DND-41 (cell line): ENCODE measurements at regions not wholly inside any gene's neighbourhood (a gene's known extent, or its start where the extent isn't known, plus 50 kb on each side); places are given as distances from the start of the nearest gene placed in this dataset.

Experiments
- ATAC-seq: fragments of 200-7000 bp; cut with Tn5 transposase; 3 replicates; pipeline ENCODE4 v1.9.1; 2021; ENCODE audit warnings: low read depth; ENCODE audit not compliant: insufficient read depth
- DNase-seq: peaks from one replicate; pipeline ENCODE4 v3.0.0-alpha.2; 2020
- H2AFZ ChIP-seq: 2 replicates; pipeline ENCODE4 v1.6.0; 2012; ENCODE audit warnings: low read depth, low read length
- H3K27ac ChIP-seq: 2 replicates; pipeline ENCODE4 v1.5.1; 2012; ENCODE audit warnings: low read length, inconsistent platforms
- H3K27me3 ChIP-seq: fragments of 200-600 bp; sonication (generic); 2 replicates; pipeline ENCODE4 v1.6.0; 2012; ENCODE audit warnings: low read length, mild to moderate bottlenecking, inconsistent platforms; ENCODE audit not compliant: insufficient read depth, poor library complexity
- H3K36me3 ChIP-seq: 2 replicates; pipeline ENCODE4 v1.5.1; 2012; ENCODE audit warnings: low read length, inconsistent platforms; ENCODE audit not compliant: insufficient read depth
- H3K4me1 ChIP-seq: 2 replicates; pipeline ENCODE4 v1.5.1; 2012; ENCODE audit warnings: mild to moderate bottlenecking, low read length; ENCODE audit not compliant: insufficient read depth
- H3K4me2 ChIP-seq: 2 replicates; pipeline ENCODE4 v1.6.0; 2012; ENCODE audit warnings: mild to moderate bottlenecking, moderate library complexity, low read length, inconsistent platforms; ENCODE audit not compliant: insufficient read depth
- H3K4me3 ChIP-seq, 2 experiments: fragments of 200-600 bp in 1 of 2; shearing (Covaris generic) in 1 of 2; 2 replicates each; pipeline ENCODE4 v1.5.1; 2012 to 2016; ENCODE audit warnings: inconsistent platforms in 2 of 2, low read length in 2 of 2, mild to moderate bottlenecking in 2 of 2, low read depth in 1 of 2, moderate library complexity in 1 of 2
- H3K79me2 ChIP-seq: 2 replicates; pipeline ENCODE4 v1.6.0; 2012; ENCODE audit warnings: low read length, inconsistent platforms; ENCODE audit not compliant: insufficient read depth
- H3K9ac ChIP-seq: 2 replicates; pipeline ENCODE4 v1.6.0; 2012; ENCODE audit warnings: low read depth, mild to moderate bottlenecking, inconsistent platforms, low read length, moderate library complexity
- H3K9me3 ChIP-seq: 2 replicates; pipeline ENCODE4 v1.5.1; 2012; ENCODE audit warnings: low read length, moderate library complexity, mild to moderate bottlenecking, inconsistent platforms; ENCODE audit not compliant: insufficient read depth, severe bottlenecking
- H4K20me1 ChIP-seq: 2 replicates; pipeline ENCODE4 v1.6.0; 2012; ENCODE audit warnings: low read length; ENCODE audit not compliant: insufficient read depth
- EZH2 ChIP-seq: IDR thresholded peaks from 3 replicates; pipeline ENCODE4 v1.6.1; 2012; ENCODE audit warnings: borderline replicate concordance, low read depth, mild to moderate bottlenecking, moderate library complexity, low read length, inconsistent platforms; ENCODE audit not compliant: severe bottlenecking
- TF ChIP-seq, protein P1 (sequence below): IDR thresholded peaks from 2 replicates; pipeline ENCODE4 v1.5.1; 2012; ENCODE audit warnings: borderline replicate concordance, low read length, moderate library complexity, mild to moderate bottlenecking; ENCODE audit not compliant: poor library complexity, severe bottlenecking; ENCODE audit errors: extremely low read depth

DNA sequence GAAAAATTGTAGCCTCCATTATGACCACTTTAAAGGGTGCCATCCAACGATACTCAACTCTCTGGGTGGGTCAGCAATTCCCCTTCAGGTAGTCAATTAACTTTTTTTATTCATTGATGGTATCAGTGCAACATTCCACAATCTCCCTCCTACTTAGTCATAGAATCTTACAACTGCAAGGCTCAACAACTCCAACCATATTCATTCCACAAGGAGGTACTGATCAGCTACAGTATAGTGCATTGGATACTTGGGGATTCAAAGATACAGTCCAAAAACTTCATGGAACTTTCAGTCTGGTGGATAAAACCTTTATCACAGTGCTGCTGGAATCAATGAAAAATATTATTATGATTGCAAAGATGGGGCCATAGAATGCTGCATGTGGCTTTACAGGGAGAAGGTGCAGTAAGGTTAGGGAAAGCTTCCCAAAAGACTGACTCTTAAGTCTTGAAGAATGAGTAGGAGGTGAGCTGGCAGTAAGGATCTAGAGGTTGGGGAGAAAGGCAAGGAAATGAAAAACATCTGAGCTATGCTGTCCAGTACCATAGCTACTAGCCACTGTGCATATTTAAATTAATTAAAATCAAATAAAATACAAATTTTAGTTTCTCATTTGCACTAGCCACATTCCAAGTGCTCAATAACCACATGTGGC is 314.7 kb upstream of the PRDM1 start:
- Histone ChIP-seq H3K27ac (no peak overlapping the region), H3K4me2 (no peak overlapping the region), H3K4me1 (peaks cover 7% of the 10 kb centered on the region), H3K36me3 (no peaks in the 10 kb centered on the region), H3K9ac (no peak overlapping the region), H3K79me2 (no peaks in the 10 kb centered on the region), H3K27me3 (no peaks in the 10 kb centered on the region), H4K20me1 (no peaks in the 10 kb centered on the region), H3K4me3 (no peak overlapping the region), H2AFZ (no peak overlapping the region), H3K9me3 (peaks cover 17% of the 10 kb centered on the region)
- TF ChIP-seq EZH2: no peak
- TF ChIP-seq, protein P1, sequence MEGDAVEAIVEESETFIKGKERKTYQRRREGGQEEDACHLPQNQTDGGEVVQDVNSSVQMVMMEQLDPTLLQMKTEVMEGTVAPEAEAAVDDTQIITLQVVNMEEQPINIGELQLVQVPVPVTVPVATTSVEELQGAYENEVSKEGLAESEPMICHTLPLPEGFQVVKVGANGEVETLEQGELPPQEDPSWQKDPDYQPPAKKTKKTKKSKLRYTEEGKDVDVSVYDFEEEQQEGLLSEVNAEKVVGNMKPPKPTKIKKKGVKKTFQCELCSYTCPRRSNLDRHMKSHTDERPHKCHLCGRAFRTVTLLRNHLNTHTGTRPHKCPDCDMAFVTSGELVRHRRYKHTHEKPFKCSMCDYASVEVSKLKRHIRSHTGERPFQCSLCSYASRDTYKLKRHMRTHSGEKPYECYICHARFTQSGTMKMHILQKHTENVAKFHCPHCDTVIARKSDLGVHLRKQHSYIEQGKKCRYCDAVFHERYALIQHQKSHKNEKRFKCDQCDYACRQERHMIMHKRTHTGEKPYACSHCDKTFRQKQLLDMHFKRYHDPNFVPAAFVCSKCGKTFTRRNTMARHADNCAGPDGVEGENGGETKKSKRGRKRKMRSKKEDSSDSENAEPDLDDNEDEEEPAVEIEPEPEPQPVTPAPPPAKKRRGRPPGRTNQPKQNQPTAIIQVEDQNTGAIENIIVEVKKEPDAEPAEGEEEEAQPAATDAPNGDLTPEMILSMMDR: no peak
- no peak for DNase-seq
- no peak for ATAC-seq

DNA sequence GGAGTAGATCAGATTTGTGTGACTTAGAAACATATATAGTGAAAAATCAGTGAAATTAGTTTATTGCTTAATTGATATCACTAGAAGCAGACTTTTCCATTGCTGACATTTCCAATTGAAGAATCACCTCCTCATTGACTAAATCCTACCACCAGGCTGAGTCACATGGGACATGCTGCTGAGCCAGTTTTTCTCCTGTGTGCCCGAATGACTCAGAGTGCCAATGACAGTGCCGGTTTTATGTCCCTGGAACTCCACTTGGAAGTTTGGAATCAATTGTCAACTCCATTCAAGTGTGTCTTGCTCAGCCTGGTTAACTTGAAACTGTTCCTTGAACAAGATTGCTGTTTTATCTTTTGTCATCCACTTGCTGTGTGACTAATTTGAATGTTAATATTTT is 316.1 kb upstream of the PRDM1 start:
- H2AFZ ChIP-seq: no peak overlapping the region
- peaks cover 6% of the 10 kb centered on the region for H3K9me3 ChIP-seq
- no peak overlapping the region for H3K4me2 ChIP-seq
- ATAC-seq: no peak
- H4K20me1 ChIP-seq: no peaks in the 10 kb centered on the region
- H3K4me1 ChIP-seq: peaks cover 7% of the 10 kb centered on the region
- H3K36me3 ChIP-seq: no peaks in the 10 kb centered on the region
- H3K27ac ChIP-seq: no peak overlapping the region
- H3K9ac ChIP-seq: no peak overlapping the region
- H3K79me2 ChIP-seq: no peaks in the 10 kb centered on the region
- TF ChIP-seq, protein P1: no peak
- no peak for TF ChIP-seq EZH2
- DNase-seq: no peak
- no peaks in the 10 kb centered on the region for H3K27me3 ChIP-seq
- no peak overlapping the region for H3K4me3 ChIP-seq

DNA sequence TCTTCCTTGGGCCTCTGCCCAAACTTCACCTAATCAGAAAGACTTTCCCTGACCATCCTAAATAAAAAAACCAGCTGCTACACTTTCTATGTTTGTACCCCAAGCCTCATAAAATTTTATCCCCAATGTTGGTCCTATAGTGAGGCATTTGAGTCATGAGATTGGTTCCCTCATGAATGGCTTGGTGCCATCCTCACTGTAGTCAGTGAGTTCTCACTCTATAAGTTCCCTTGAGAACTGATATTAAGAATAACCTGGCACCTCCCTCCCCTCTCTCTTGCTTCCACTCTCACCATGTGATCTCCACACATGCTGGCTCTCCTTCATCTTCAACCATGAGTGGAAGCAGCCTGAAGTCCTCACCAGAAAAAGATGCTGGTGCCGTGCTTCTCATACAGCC is 316.9 kb upstream of the PRDM1 start:
- ATAC-seq: no peak
- Histone ChIP-seq H3K27ac (no peak overlapping the region), H3K4me3 (no peak overlapping the region), H3K27me3 (no peaks in the 10 kb centered on the region), H4K20me1 (no peaks in the 10 kb centered on the region), H3K36me3 (no peaks in the 10 kb centered on the region), H2AFZ (no peak overlapping the region), H3K4me2 (no peak overlapping the region), H3K4me1 (peaks cover 7% of the 10 kb centered on the region), H3K9me3 (no peaks in the 10 kb centered on the region), H3K79me2 (no peaks in the 10 kb centered on the region), H3K9ac (no peak overlapping the region)
- DNase-seq: no peak
- no peak for TF ChIP-seq EZH2
- TF ChIP-seq, protein P1: no peak
